SK-N-SH treated with all-trans-retinoic acid at 6 μM for 48 hours (cell line): ENCODE measurements at regions not wholly inside any gene's neighbourhood (a gene's known extent, or its start where the extent isn't known, plus 50 kb on each side); places are given as distances from the start of the nearest gene placed in this dataset.

ENCODE experiments used
- ATAC-seq: fragments of 200-7000 bp; cut with Tn5 transposase; 3 replicates; pipeline ENCODE4 v1.9.1; 2020; ENCODE audit warnings: mild to moderate bottlenecking, moderate library complexity
- ARNTL ChIP-seq: fragments of 450-650 bp; formaldehyde crosslinking; IDR thresholded peaks from 2 replicates; pipeline ENCODE4 v1.5.0; 2020; ENCODE audit warnings: low read depth, mild to moderate bottlenecking, moderate library complexity, borderline replicate concordance
- BACH2 ChIP-seq: fragments of 250-450 bp; sonication (Bioruptor Pico); IDR thresholded peaks from 2 replicates; pipeline ENCODE4 v1.9.0; 2021; ENCODE audit warnings: mild to moderate bottlenecking, borderline replicate concordance
- CREB5 ChIP-seq: fragments of 250-450 bp; sonication (Bioruptor Pico); IDR thresholded peaks from 2 replicates; pipeline ENCODE4 v1.5.1; 2020; ENCODE audit warnings: low read depth, mild to moderate bottlenecking, moderate library complexity
- CSDC2 ChIP-seq: fragments of 250-450 bp; sonication (Bioruptor Pico); IDR thresholded peaks from 2 replicates; pipeline ENCODE4 v1.5.0; 2020; ENCODE audit warnings: mild to moderate bottlenecking, moderate library complexity
- GLIS3 ChIP-seq: fragments of 250-450 bp; sonication (Bioruptor Pico); IDR thresholded peaks from 2 replicates; pipeline ENCODE4 v1.5.0; 2020; ENCODE audit warnings: mild to moderate bottlenecking, moderate library complexity
- OSR1 ChIP-seq: fragments of 250-450 bp; sonication (Bioruptor Pico); IDR thresholded peaks from 2 replicates; pipeline ENCODE4 v1.8.0; 2022; ENCODE audit warnings: moderate library complexity, mild to moderate bottlenecking, inconsistent platforms
- PATZ1 ChIP-seq: fragments of 250-450 bp; sonication (Bioruptor Pico); IDR thresholded peaks from 2 replicates; pipeline ENCODE4 v1.8.0; 2020; ENCODE audit warnings: mild to moderate bottlenecking, moderate library complexity, borderline replicate concordance
- POU6F1 ChIP-seq: fragments of 250-450 bp; sonication (Bioruptor Pico); IDR thresholded peaks from 2 replicates; pipeline ENCODE4 v1.8.0; 2021; ENCODE audit warnings: low read depth, mild to moderate bottlenecking, moderate library complexity, borderline replicate concordance
- PPARA ChIP-seq: fragments of 250-450 bp; sonication (Bioruptor Pico); IDR thresholded peaks from 2 replicates; pipeline ENCODE4 v1.5.0; 2020; ENCODE audit warnings: mild to moderate bottlenecking, borderline replicate concordance
- RARB ChIP-seq: fragments of 250-450 bp; sonication (Bioruptor Pico); IDR thresholded peaks from 2 replicates; pipeline ENCODE4 v1.8.0; 2021; ENCODE audit warnings: mild to moderate bottlenecking, moderate library complexity
- TOX ChIP-seq: fragments of 250-450 bp; sonication (Bioruptor Pico); IDR thresholded peaks from 2 replicates; pipeline ENCODE4 v1.8.0; 2021; ENCODE audit warnings: mild to moderate bottlenecking, moderate library complexity, borderline replicate concordance
- TSHZ2 ChIP-seq: fragments of 250-450 bp; sonication (Bioruptor Pico); IDR thresholded peaks from 2 replicates; pipeline ENCODE4 v1.5.0; 2020; ENCODE audit warnings: mild to moderate bottlenecking, moderate library complexity
- ZC3H10 ChIP-seq: fragments of 250-450 bp; sonication (Bioruptor Pico); IDR thresholded peaks from 2 replicates; pipeline ENCODE4 v1.5.1; 2021; ENCODE audit warnings: mild to moderate bottlenecking, moderate library complexity
- ZFP3 ChIP-seq: fragments of 250-450 bp; sonication (Bioruptor Pico); IDR thresholded peaks from 2 replicates; pipeline ENCODE4 v1.5.0; 2020; ENCODE audit warnings: mild to moderate bottlenecking, moderate library complexity
- ZNF70 ChIP-seq: fragments of 450-650 bp; formaldehyde crosslinking; IDR thresholded peaks from 2 replicates; pipeline ENCODE4 v1.5.0; 2020; ENCODE audit warnings: mild to moderate bottlenecking, moderate library complexity
- TF ChIP-seq, protein P1 (sequence below): fragments of 250-450 bp; sonication (Bioruptor Pico); IDR thresholded peaks from 2 replicates; pipeline ENCODE4 v1.5.1; 2021; ENCODE audit warnings: mild to moderate bottlenecking, moderate library complexity

DNA sequence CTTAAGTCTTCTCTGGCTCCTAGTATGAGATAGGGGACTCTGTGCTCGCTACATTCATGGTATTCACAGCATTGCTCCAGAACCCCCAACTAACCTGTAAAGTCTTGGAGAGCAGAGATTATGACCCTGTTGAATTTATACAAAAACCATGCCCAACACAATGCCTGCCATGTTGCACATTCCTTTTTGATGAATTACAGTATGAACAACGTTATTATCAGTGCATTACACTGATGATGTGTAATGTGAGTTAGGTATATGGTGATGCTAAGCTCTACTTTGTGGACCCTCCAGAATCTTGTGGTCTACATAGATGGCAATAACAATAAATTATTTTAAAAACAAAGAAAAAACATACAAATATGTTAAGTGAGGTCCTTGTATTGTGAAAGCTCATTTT is 64.3 kb downstream of the EOMES start:
- TF ChIP-seq RARB (CRISPR knock-in tag) (no peak), TSHZ2 (CRISPR knock-in tag) (no peak), ZNF70 (CRISPR knock-in tag) (no peak)
- TF ChIP-seq, protein P1, sequence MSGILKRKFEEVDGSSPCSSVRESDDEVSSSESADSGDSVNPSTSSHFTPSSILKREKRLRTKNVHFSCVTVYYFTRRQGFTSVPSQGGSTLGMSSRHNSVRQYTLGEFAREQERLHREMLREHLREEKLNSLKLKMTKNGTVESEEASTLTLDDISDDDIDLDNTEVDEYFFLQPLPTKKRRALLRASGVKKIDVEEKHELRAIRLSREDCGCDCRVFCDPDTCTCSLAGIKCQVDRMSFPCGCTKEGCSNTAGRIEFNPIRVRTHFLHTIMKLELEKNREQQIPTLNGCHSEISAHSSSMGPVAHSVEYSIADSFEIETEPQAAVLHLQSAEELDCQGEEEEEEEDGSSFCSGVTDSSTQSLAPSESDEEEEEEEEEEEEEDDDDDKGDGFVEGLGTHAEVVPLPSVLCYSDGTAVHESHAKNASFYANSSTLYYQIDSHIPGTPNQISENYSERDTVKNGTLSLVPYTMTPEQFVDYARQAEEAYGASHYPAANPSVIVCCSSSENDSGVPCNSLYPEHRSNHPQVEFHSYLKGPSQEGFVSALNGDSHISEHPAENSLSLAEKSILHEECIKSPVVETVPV = no peak
- TF ChIP-seq, all 23 proteins: peak for 0
- no peak for ATAC-seq

DNA sequence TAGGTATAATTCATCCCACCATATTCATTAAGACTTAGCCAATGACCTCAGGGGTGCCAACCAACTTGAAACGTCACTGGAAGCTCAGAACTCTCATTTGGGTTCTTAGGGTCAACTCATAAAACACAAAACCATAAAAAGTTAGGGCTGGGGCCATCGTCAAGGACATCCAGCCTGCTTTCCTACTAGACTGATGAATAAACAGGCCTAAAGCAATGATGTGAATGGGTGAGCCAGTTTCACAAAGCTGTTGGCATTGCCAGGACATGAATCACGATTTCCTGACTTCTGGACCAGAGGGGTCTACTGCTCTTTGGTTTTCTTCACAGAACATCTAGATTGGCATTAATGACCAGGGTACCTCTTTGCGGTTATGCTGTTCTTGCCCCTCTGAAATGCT is 64.7 kb downstream of the EOMES start:
- no peak for ATAC-seq
- TF ChIP-seq ZNF70 (CRISPR knock-in tag) (no peak), GLIS3 (CRISPR knock-in tag) (no peak), ZFP3 (CRISPR knock-in tag) (no peak)

GRCh38 chr3:27656790-27657189 is 65.3 kb downstream of the EOMES start:
- no peak for TF ChIP-seq TSHZ2 (CRISPR knock-in tag)
- no peak for TF ChIP-seq CSDC2 (CRISPR knock-in tag)
- no peak for TF ChIP-seq BACH2 (CRISPR knock-in tag)
- TF ChIP-seq ARNTL (CRISPR knock-in tag) = no peak
- no peak for TF ChIP-seq RARB (CRISPR knock-in tag)
- no peak for TF ChIP-seq PATZ1 (CRISPR knock-in tag)
- TF ChIP-seq, protein P1 = no peak
- TF ChIP-seq TOX = no peak
- no peak for TF ChIP-seq PPARA
- TF ChIP-seq ZC3H10 (CRISPR knock-in tag) = no peak
- TF ChIP-seq, all 23 proteins: peak for 0
- ATAC-seq = no peak

DNA sequence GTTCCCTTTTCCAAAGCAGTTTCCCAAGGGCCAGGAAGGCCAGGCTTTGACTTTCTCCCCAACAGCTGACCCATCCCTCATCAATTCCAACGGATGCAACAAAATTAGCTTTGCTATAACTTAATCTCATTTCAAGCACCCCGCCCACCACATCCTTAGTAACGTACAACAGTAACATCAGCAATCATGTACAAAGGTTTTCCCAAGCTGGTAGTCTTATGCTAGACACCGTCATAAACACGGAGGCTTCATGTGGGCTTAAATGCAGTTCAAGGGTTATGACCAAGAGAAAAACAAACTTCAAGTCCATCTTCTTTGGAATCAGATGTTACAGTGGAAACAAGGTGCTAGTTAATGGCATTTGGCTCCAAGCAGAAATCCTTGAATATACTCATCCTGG is 66.6 kb downstream of the EOMES start:
- ATAC-seq = no peak
- no peak for TF ChIP-seq ZFP3 (CRISPR knock-in tag)
- no peak for TF ChIP-seq OSR1 (CRISPR knock-in tag)
- TF ChIP-seq TOX = no peak
- TF ChIP-seq PPARA = no peak
- no peak for TF ChIP-seq CSDC2 (CRISPR knock-in tag)
- TF ChIP-seq GLIS3 (CRISPR knock-in tag) = no peak
- TF ChIP-seq RARB (CRISPR knock-in tag) = no peak
- TF ChIP-seq ARNTL (CRISPR knock-in tag) = no peak
- TF ChIP-seq POU6F1 (CRISPR knock-in tag) = no peak
- no peak for TF ChIP-seq CREB5
- TF ChIP-seq, protein P1 = no peak
